ENCODE measurements at regions not wholly inside any gene's neighbourhood (a gene's known extent, or its start where the extent isn't known, plus 50 kb on each side); places are given as distances from the start of the nearest gene placed in this dataset.

GRCh38 chr2:193891023-193891422 lies 1696.3 kb upstream of the TMEFF2 start:
- Histone ChIP-seq H3K9me3 (ENCODE audit: control insufficient read depth in 2 of 2, insufficient read depth in 1 of 2, low read length in 1 of 2) (no peaks in the 10 kb centered on the region), H3K27ac (ENCODE audit: low read depth in 1 of 2, low read length in 1 of 2) (no peak overlapping the region), H3K4me1 (ENCODE audit: control insufficient read depth in 2 of 2, insufficient read depth in 2 of 2, low read length in 2 of 2) (no peaks in the 10 kb centered on the region), H3K4me3 (ENCODE audit: low read length in 2 of 2) (no peak overlapping the region), H3K36me3 (ENCODE audit: control insufficient read depth in 2 of 2, insufficient read depth in 2 of 2, low read length in 1 of 2) (no peaks in the 10 kb centered on the region), H3K27me3 (ENCODE audit: control insufficient read depth in 2 of 2, insufficient read depth in 1 of 2, low read length in 1 of 2) (no peaks in the 10 kb centered on the region)
- DNase-seq (ENCODE audit: low read depth in 6 of 9, low spot score in 9 of 9), result no peak
- WGBS, result 80% methylated on average over 2 of the region's 2 CpGs

GRCh38 chr2:193885419-193885818 lies 1690.7 kb upstream of the TMEFF2 start:
- WGBS, result 96% methylated on average over 1 of the region's 1 CpG
- DNase-seq (ENCODE audit: low read depth in 6 of 9, low spot score in 9 of 9), result no peak
- H3K4me1 ChIP-seq (ENCODE audit: control insufficient read depth in 2 of 2, insufficient read depth in 2 of 2, low read length in 2 of 2), result no peaks in the 10 kb centered on the region

GRCh38 chr2:193883820-193884219 lies 1689.1 kb upstream of the TMEFF2 start:
- Histone ChIP-seq H3K4me1 (ENCODE audit: control insufficient read depth in 2 of 2, insufficient read depth in 2 of 2, low read length in 2 of 2) (no peaks in the 10 kb centered on the region), H3K9me3 (ENCODE audit: control insufficient read depth in 2 of 2, insufficient read depth in 1 of 2, low read length in 1 of 2) (no peaks in the 10 kb centered on the region), H3K27ac (ENCODE audit: low read depth in 1 of 2, low read length in 1 of 2) (no peak overlapping the region), H3K27me3 (ENCODE audit: control insufficient read depth in 2 of 2, insufficient read depth in 1 of 2, low read length in 1 of 2) (no peaks in the 10 kb centered on the region), H3K4me3 (ENCODE audit: low read length in 2 of 2) (no peak overlapping the region), H3K36me3 (ENCODE audit: control insufficient read depth in 2 of 2, insufficient read depth in 2 of 2, low read length in 1 of 2) (no peaks in the 10 kb centered on the region)
- DNase-seq (ENCODE audit: low read depth in 6 of 9, low spot score in 9 of 9), result no peak

More at GRCh38 chr2:193885419-193885818, 1690.7 kb upstream of the TMEFF2 start:
- no peaks in the 10 kb centered on the region for H3K27me3 ChIP-seq (ENCODE audit: control insufficient read depth in 2 of 2, insufficient read depth in 1 of 2, low read length in 1 of 2)
- no peaks in the 10 kb centered on the region for H3K36me3 ChIP-seq (ENCODE audit: control insufficient read depth in 2 of 2, insufficient read depth in 2 of 2, low read length in 1 of 2)
- no peak overlapping the region for H3K27ac ChIP-seq (ENCODE audit: low read depth in 1 of 2, low read length in 1 of 2)
- H3K9me3 ChIP-seq (ENCODE audit: control insufficient read depth in 2 of 2, insufficient read depth in 1 of 2, low read length in 1 of 2), result no peaks in the 10 kb centered on the region
- no peak overlapping the region for H3K4me3 ChIP-seq (ENCODE audit: low read length in 2 of 2)

GRCh38 chr2:193876980-193877379 lies 1682.2 kb upstream of the TMEFF2 start:
- no peak overlapping the region for H3K27ac ChIP-seq (ENCODE audit: low read depth in 1 of 2, low read length in 1 of 2)
- H3K36me3 ChIP-seq (ENCODE audit: control insufficient read depth in 2 of 2, insufficient read depth in 2 of 2, low read length in 1 of 2), result no peaks in the 10 kb centered on the region
- DNase-seq (ENCODE audit: low read depth in 6 of 9, low spot score in 9 of 9), result no peak
- H3K27me3 ChIP-seq (ENCODE audit: control insufficient read depth in 2 of 2, insufficient read depth in 1 of 2, low read length in 1 of 2), result no peaks in the 10 kb centered on the region
- H3K4me3 ChIP-seq (ENCODE audit: low read length in 2 of 2), result no peak overlapping the region
- H3K4me1 ChIP-seq (ENCODE audit: control insufficient read depth in 2 of 2, insufficient read depth in 2 of 2, low read length in 2 of 2), result no peaks in the 10 kb centered on the region
- H3K9me3 ChIP-seq (ENCODE audit: control insufficient read depth in 2 of 2, insufficient read depth in 1 of 2, low read length in 1 of 2), result peaks cover 0 to 2% of the 10 kb centered on the region in 2 donors
- 95% methylated on average over 5 of the region's 5 CpGs for WGBS

GRCh38 chr2:193869564-193869963 lies 1674.8 kb upstream of the TMEFF2 start:
- Histone ChIP-seq H3K36me3 (ENCODE audit: control insufficient read depth in 2 of 2, insufficient read depth in 2 of 2, low read length in 1 of 2) (no peaks in the 10 kb centered on the region), H3K4me1 (ENCODE audit: control insufficient read depth in 2 of 2, insufficient read depth in 2 of 2, low read length in 2 of 2) (no peaks in the 10 kb centered on the region), H3K4me3 (ENCODE audit: low read length in 2 of 2) (no peak overlapping the region), H3K9me3 (ENCODE audit: control insufficient read depth in 2 of 2, insufficient read depth in 1 of 2, low read length in 1 of 2) (peaks cover 0 to 14% of the 10 kb centered on the region in 2 donors), H3K27me3 (ENCODE audit: control insufficient read depth in 2 of 2, insufficient read depth in 1 of 2, low read length in 1 of 2) (no peaks in the 10 kb centered on the region), H3K27ac (ENCODE audit: low read depth in 1 of 2, low read length in 1 of 2) (no peak overlapping the region)
- DNase-seq (ENCODE audit: low read depth in 6 of 9, low spot score in 9 of 9), result no peak
- 66% methylated on average over 4 of the region's 4 CpGs for WGBS

- no peak for DNase-seq (ENCODE audit: low read depth in 6 of 9, low spot score in 9 of 9)
- no peak overlapping the region for H3K4me3 ChIP-seq (ENCODE audit: low read length in 2 of 2)
- H3K9me3 ChIP-seq (ENCODE audit: control insufficient read depth in 2 of 2, insufficient read depth in 1 of 2, low read length in 1 of 2), result peaks cover 0 to 14% of the 10 kb centered on the region in 2 donors
- H3K27me3 ChIP-seq (ENCODE audit: control insufficient read depth in 2 of 2, insufficient read depth in 1 of 2, low read length in 1 of 2), result no peaks in the 10 kb centered on the region
- WGBS, result 90% methylated on average over 9 of the region's 9 CpGs
- H3K4me1 ChIP-seq (ENCODE audit: control insufficient read depth in 2 of 2, insufficient read depth in 2 of 2, low read length in 2 of 2), result no peaks in the 10 kb centered on the region
- H3K27ac ChIP-seq (ENCODE audit: low read depth in 1 of 2, low read length in 1 of 2), result no peak overlapping the region
- no peaks in the 10 kb centered on the region for H3K36me3 ChIP-seq (ENCODE audit: control insufficient read depth in 2 of 2, insufficient read depth in 2 of 2, low read length in 1 of 2)
Observed at GRCh38 chr2:193868833-193869232, 1674.1 kb upstream of the TMEFF2 start.

GRCh38 chr2:193868132-193868531 lies 1673.4 kb upstream of the TMEFF2 start:
- Histone ChIP-seq H3K27me3 (ENCODE audit: control insufficient read depth in 2 of 2, insufficient read depth in 1 of 2, low read length in 1 of 2) (no peaks in the 10 kb centered on the region), H3K4me3 (ENCODE audit: low read length in 2 of 2) (no peak overlapping the region), H3K4me1 (ENCODE audit: control insufficient read depth in 2 of 2, insufficient read depth in 2 of 2, low read length in 2 of 2) (no peaks in the 10 kb centered on the region), H3K36me3 (ENCODE audit: control insufficient read depth in 2 of 2, insufficient read depth in 2 of 2, low read length in 1 of 2) (no peaks in the 10 kb centered on the region), H3K27ac (ENCODE audit: low read depth in 1 of 2, low read length in 1 of 2) (no peak overlapping the region), H3K9me3 (ENCODE audit: control insufficient read depth in 2 of 2, insufficient read depth in 1 of 2, low read length in 1 of 2) (peaks cover 0 to 14% of the 10 kb centered on the region in 2 donors)
- 95% methylated on average over 5 of the region's 5 CpGs for WGBS
- no peak for DNase-seq (ENCODE audit: low read depth in 6 of 9, low spot score in 9 of 9)

- Histone ChIP-seq H3K9me3 (ENCODE audit: control insufficient read depth in 2 of 2, insufficient read depth in 1 of 2, low read length in 1 of 2) (peaks cover 0 to 14% of the 10 kb centered on the region in 2 donors), H3K36me3 (ENCODE audit: control insufficient read depth in 2 of 2, insufficient read depth in 2 of 2, low read length in 1 of 2) (no peaks in the 10 kb centered on the region), H3K4me3 (ENCODE audit: low read length in 2 of 2) (no peak overlapping the region), H3K27me3 (ENCODE audit: control insufficient read depth in 2 of 2, insufficient read depth in 1 of 2, low read length in 1 of 2) (no peaks in the 10 kb centered on the region), H3K27ac (ENCODE audit: low read depth in 1 of 2, low read length in 1 of 2) (no peak overlapping the region), H3K4me1 (ENCODE audit: control insufficient read depth in 2 of 2, insufficient read depth in 2 of 2, low read length in 2 of 2) (no peaks in the 10 kb centered on the region)
- no peak for DNase-seq (ENCODE audit: low read depth in 6 of 9, low spot score in 9 of 9)
- 97% methylated on average over 11 of the region's 11 CpGs for WGBS
Observed at GRCh38 chr2:193867454-193867853, 1672.7 kb upstream of the TMEFF2 start.

- H3K36me3 ChIP-seq (ENCODE audit: control insufficient read depth in 2 of 2, insufficient read depth in 2 of 2, low read length in 1 of 2), result no peaks in the 10 kb centered on the region
- H3K9me3 ChIP-seq (ENCODE audit: control insufficient read depth in 2 of 2, insufficient read depth in 1 of 2, low read length in 1 of 2), result no peaks in the 10 kb centered on the region
- H3K4me3 ChIP-seq (ENCODE audit: low read length in 2 of 2), result no peak overlapping the region
- DNase-seq (ENCODE audit: low read depth in 6 of 9, low spot score in 9 of 9), result no peak
- H3K27ac ChIP-seq (ENCODE audit: low read depth in 1 of 2, low read length in 1 of 2), result no peak overlapping the region
- H3K4me1 ChIP-seq (ENCODE audit: control insufficient read depth in 2 of 2, insufficient read depth in 2 of 2, low read length in 2 of 2), result no peaks in the 10 kb centered on the region
- no peaks in the 10 kb centered on the region for H3K27me3 ChIP-seq (ENCODE audit: control insufficient read depth in 2 of 2, insufficient read depth in 1 of 2, low read length in 1 of 2)
Observed at GRCh38 chr2:193861557-193861956, 1666.8 kb upstream of the TMEFF2 start.

- 93% methylated on average over 6 of the region's 6 CpGs for WGBS
- H3K4me3 ChIP-seq (ENCODE audit: low read length in 2 of 2), result no peak overlapping the region
- no peaks in the 10 kb centered on the region for H3K4me1 ChIP-seq (ENCODE audit: control insufficient read depth in 2 of 2, insufficient read depth in 2 of 2, low read length in 2 of 2)
- H3K36me3 ChIP-seq (ENCODE audit: control insufficient read depth in 2 of 2, insufficient read depth in 2 of 2, low read length in 1 of 2), result no peaks in the 10 kb centered on the region
- H3K27me3 ChIP-seq (ENCODE audit: control insufficient read depth in 2 of 2, insufficient read depth in 1 of 2, low read length in 1 of 2), result no peaks in the 10 kb centered on the region
- H3K27ac ChIP-seq (ENCODE audit: low read depth in 1 of 2, low read length in 1 of 2), result no peak overlapping the region
- no peaks in the 10 kb centered on the region for H3K9me3 ChIP-seq (ENCODE audit: control insufficient read depth in 2 of 2, insufficient read depth in 1 of 2, low read length in 1 of 2)
- DNase-seq (ENCODE audit: low read depth in 6 of 9, low spot score in 9 of 9), result no peak
Observed at GRCh38 chr2:193847991-193848390, 1653.3 kb upstream of the TMEFF2 start.

Data from thymus (tissue), 11 donors.